Hepatocyte (in vitro differentiated cells): ENCODE measurements at regions not wholly inside any gene's neighbourhood (a gene's known extent, or its start where the extent isn't known, plus 50 kb on each side); places are given as distances from the start of the nearest gene placed in this dataset.

Experiments
- DNase-seq: peaks from one replicate; pipeline ENCODE4 v3.0.0-alpha.2; 2016; ENCODE audit warnings: low spot score
- H2AFZ ChIP-seq: fragments of 200-600 bp; sonication (generic); 2 replicates; pipeline ENCODE4 v1.6.0; 2016; ENCODE audit warnings: antibody characterized with exemption, mild to moderate bottlenecking
- H3K27ac ChIP-seq: fragments of 200-600 bp; sonication (generic); 2 replicates; pipeline ENCODE4 v1.5.1; 2016; ENCODE audit warnings: mild to moderate bottlenecking
- H3K27me3 ChIP-seq: fragments of 200-600 bp; sonication (generic); 2 replicates; pipeline ENCODE4 v1.6.1; 2016
- H3K36me3 ChIP-seq: fragments of 200-600 bp; sonication (generic); replicated peaks from 2 replicates; pipeline ENCODE4 v1.5.1; 2016; ENCODE audit warnings: low read depth; ENCODE audit not compliant: insufficient read depth
- H3K4me1 ChIP-seq: fragments of 200-600 bp; sonication (generic); 2 replicates; pipeline ENCODE4 v1.5.1; 2016; ENCODE audit warnings: mild to moderate bottlenecking, moderate library complexity; ENCODE audit not compliant: insufficient read depth
- H3K4me2 ChIP-seq: fragments of 200-600 bp; sonication (generic); 2 replicates; pipeline ENCODE4 v1.6.0; 2016
- H3K4me3 ChIP-seq: fragments of 200-600 bp; sonication (generic); 2 replicates; pipeline ENCODE4 v1.5.1; 2016; ENCODE audit warnings: mild to moderate bottlenecking
- H3K79me2 ChIP-seq: fragments of 200-600 bp; sonication (generic); 2 replicates; pipeline ENCODE4 v1.6.0; 2017; ENCODE audit warnings: mild to moderate bottlenecking
- H3K9me2 ChIP-seq: fragments of 200-600 bp; sonication (generic); replicated peaks from 2 replicates; pipeline ENCODE4 v1.6.0; 2017; ENCODE audit warnings: mild to moderate bottlenecking; ENCODE audit not compliant: insufficient read depth
- H3K9me3 ChIP-seq: fragments of 200-600 bp; sonication (generic); 2 replicates; pipeline ENCODE4 v1.5.1; 2016; ENCODE audit warnings: low read depth, mild to moderate bottlenecking
- H4K20me1 ChIP-seq: fragments of 200-600 bp; sonication (generic); 2 replicates; pipeline ENCODE4 v1.6.0; 2016; ENCODE audit warnings: mild to moderate bottlenecking; ENCODE audit not compliant: insufficient read depth, poor library complexity, severe bottlenecking
- EZH2 ChIP-seq: fragments of 200-600 bp; sonication (generic); IDR thresholded peaks from 2 replicates; pipeline ENCODE4 v1.6.1; 2016; ENCODE audit warnings: antibody characterized with exemption, mild to moderate bottlenecking, borderline replicate concordance
- EZH2phosphoT487 ChIP-seq: fragments of 200-600 bp; sonication (generic); IDR thresholded peaks from one replicate; pipeline ENCODE4 v1.6.1; 2018; ENCODE audit warnings: antibody characterized with exemption, mild to moderate bottlenecking, low read depth, moderate library complexity; ENCODE audit not compliant: unreplicated experiment, severe bottlenecking
- WGBS: methylation state at CpG from one replicate; pipeline ENCODE4 v1.1.6; 2016; ENCODE audit warnings: low lambda C conversion rate; ENCODE audit errors: missing lambda C conversion rate; 5-methylcytosine and 5-hydroxymethylcytosine counted together
- TF ChIP-seq, protein P1 (sequence below): fragments of 200-600 bp; sonication (generic); IDR thresholded peaks from 2 replicates; pipeline ENCODE4 v1.5.1; 2016; ENCODE audit warnings: antibody characterized with exemption, mild to moderate bottlenecking; ENCODE audit not compliant: poor library complexity

DNA sequence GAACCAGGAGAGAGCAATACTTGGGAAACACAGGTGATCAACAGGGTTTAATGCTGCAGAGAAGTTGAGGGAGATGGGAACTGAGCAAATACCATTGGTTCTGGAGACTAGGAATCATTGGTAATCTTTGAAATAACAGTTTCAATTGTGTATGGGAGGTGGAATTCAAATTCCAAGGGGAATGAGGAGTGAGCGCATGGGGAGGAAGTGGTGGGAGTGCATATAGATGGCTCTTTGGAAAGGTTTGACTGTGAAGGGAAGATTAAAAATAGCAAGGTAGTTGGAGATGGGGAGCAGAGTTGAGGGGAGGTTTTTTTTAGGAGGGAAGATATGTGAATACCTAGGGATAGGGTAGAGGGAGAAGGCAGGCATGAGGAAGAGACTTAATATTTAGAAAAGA is 51.1 kb upstream of the ROPN1 start:
- H3K4me1 ChIP-seq: no peaks in the 10 kb centered on the region
- H3K9me2 ChIP-seq: no peaks in the 10 kb centered on the region
- H4K20me1 ChIP-seq: no peaks in the 10 kb centered on the region
- H3K4me2 ChIP-seq: no peak overlapping the region
- H3K9me3 ChIP-seq: no peaks in the 10 kb centered on the region
- TF ChIP-seq EZH2 (no peak), EZH2phosphoT487 (no peak)
- TF ChIP-seq, protein P1, sequence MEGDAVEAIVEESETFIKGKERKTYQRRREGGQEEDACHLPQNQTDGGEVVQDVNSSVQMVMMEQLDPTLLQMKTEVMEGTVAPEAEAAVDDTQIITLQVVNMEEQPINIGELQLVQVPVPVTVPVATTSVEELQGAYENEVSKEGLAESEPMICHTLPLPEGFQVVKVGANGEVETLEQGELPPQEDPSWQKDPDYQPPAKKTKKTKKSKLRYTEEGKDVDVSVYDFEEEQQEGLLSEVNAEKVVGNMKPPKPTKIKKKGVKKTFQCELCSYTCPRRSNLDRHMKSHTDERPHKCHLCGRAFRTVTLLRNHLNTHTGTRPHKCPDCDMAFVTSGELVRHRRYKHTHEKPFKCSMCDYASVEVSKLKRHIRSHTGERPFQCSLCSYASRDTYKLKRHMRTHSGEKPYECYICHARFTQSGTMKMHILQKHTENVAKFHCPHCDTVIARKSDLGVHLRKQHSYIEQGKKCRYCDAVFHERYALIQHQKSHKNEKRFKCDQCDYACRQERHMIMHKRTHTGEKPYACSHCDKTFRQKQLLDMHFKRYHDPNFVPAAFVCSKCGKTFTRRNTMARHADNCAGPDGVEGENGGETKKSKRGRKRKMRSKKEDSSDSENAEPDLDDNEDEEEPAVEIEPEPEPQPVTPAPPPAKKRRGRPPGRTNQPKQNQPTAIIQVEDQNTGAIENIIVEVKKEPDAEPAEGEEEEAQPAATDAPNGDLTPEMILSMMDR: no peak
- H3K27me3 ChIP-seq: peaks cover 9% of the 10 kb centered on the region
- H2AFZ ChIP-seq: no peak overlapping the region
- no peak overlapping the region for H3K4me3 ChIP-seq
- WGBS: 96% methylated on average over 1 of the region's 1 CpG
- peaks cover 13% of the 10 kb centered on the region for H3K79me2 ChIP-seq
- DNase-seq: no peak
- H3K36me3 ChIP-seq: no peaks in the 10 kb centered on the region
- H3K27ac ChIP-seq: no peak overlapping the region

DNA sequence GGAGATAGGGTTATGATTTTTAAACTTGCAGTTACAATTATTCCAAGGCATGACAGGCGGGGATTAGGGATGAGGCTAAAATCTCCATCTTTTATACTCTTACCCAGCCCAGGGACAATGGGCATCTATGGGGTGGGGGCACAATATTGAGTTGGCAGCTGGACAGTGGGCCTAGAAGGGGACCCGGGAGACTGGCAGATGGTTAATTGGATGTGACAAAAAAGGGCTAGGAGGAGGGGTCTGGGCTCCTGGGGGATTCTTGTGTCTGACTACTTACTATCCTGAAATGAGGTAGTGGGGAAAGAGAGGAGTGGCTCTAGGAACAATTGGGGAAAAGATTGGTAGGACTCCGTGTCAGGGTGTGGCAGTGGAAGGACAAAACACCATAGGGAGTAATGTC is 53.0 kb upstream of the ROPN1 start:
- Histone ChIP-seq H3K4me1 (no peaks in the 10 kb centered on the region), H3K9me2 (no peaks in the 10 kb centered on the region), H3K27me3 (peaks cover 9% of the 10 kb centered on the region), H3K9me3 (no peaks in the 10 kb centered on the region), H3K27ac (no peak overlapping the region), H3K79me2 (peaks cover 11% of the 10 kb centered on the region), H4K20me1 (no peaks in the 10 kb centered on the region), H3K36me3 (no peaks in the 10 kb centered on the region), H2AFZ (no peak overlapping the region), H3K4me3 (no peak overlapping the region), H3K4me2 (no peak overlapping the region)
- WGBS: 83% methylated on average over 3 of the region's 3 CpGs
- TF ChIP-seq, protein P1: no peak
- TF ChIP-seq EZH2phosphoT487: no peak
- no peak for TF ChIP-seq EZH2
- DNase-seq: no peak

DNA sequence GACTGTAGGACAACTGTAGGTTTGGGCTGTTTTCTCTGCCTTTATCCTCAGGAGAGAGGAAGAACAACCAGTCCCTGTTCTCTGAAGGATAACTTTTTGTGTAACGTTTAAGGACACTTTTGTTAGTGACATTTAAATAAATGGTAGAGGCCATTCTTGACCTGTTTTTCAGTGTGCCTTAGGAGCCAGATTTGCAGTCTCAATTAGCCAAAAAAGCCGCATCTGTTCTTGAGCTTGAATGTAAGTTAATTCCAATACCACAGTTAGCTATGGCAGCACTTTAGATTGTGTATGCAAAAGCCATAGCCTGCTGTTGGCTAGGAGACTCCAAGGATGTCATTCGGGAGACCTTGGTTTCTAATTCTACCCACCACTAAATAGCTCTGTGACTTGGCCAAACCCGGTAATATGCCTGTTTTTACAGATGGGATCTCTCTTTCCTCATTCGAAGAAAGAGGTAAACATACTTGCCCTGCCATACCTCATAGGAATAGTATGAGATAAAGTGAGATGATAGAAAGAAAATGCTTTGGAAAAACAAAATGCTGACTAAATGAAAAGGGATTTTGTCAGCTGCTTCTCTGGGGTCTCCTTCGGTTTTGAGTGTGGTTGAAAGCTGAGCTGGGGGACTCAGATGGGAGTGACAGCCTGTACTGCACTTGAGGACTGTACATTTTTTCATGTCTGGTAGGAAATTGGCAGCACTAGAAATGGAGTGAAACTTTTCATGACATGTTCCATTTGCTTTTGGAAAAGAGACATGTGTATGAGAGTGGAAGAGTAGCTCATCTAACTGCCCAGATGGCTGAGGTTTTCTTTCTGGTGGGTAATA is 57.3 kb upstream of the ROPN1 start:
- H3K9me2 ChIP-seq: no peaks in the 10 kb centered on the region
- 89% methylated on average over 6 of the region's 6 CpGs for WGBS

More for the DNA sequence above, 57.3 kb upstream of the ROPN1 start:
- Histone ChIP-seq H3K4me1 (no peaks in the 10 kb centered on the region), H3K4me3 (no peak overlapping the region), H3K79me2 (no peaks in the 10 kb centered on the region), H3K9me3 (no peaks in the 10 kb centered on the region), H3K36me3 (no peaks in the 10 kb centered on the region), H3K27ac (no peak overlapping the region), H2AFZ (no peak overlapping the region), H3K27me3 (peaks cover 4% of the 10 kb centered on the region), H4K20me1 (no peaks in the 10 kb centered on the region), H3K4me2 (no peak overlapping the region)
- no peak for DNase-seq
- TF ChIP-seq EZH2phosphoT487 (no peak), EZH2 (no peak)
- TF ChIP-seq, protein P1: no peak
